A673 (cell line): ENCODE measurements at regions not wholly inside any gene's neighbourhood (a gene's known extent, or its start where the extent isn't known, plus 50 kb on each side); places are given as distances from the start of the nearest gene placed in this dataset.

ENCODE experiments used
- BruUV-seq: library from RNA; stranded (reverse); fragments of 400-500 nt; replicated peaks from 2 replicates; lab custom pipeline; 2021; lab: Mats Ljungman, UMichigan
- CTCF ChIA-PET: fragments of 300-600 bp; sonication (Branson Sonifier 250); formaldehyde crosslinking; loops from one replicate; lab custom pipeline; 2022; ENCODE audit warnings: antibody characterized with exemption; lab: Charles Lee
- POLR2A ChIA-PET: fragments of 300-600 bp; sonication (Branson Sonifier 250); formaldehyde crosslinking; loops from one replicate; lab custom pipeline; 2022; ENCODE audit warnings: antibody characterized with exemption; ENCODE audit not compliant: low non-redundant PET; lab: Charles Lee
- DNase-seq: peaks from one replicate; pipeline ENCODE4 v3.0.0-alpha.2; 2015; ENCODE audit warnings: low spot score
- H3K27ac ChIP-seq: fragments of 200-600 bp; sonication (generic); 2 replicates; pipeline ENCODE4 v1.5.1; 2016; ENCODE audit warnings: mixed run types, low read depth, mild to moderate bottlenecking, mixed read lengths, antibody characterized with exemption, low read length; ENCODE audit not compliant: poor library complexity, severe bottlenecking
- H3K27me3 ChIP-seq: fragments of 200-600 bp; sonication (generic); replicated peaks from 2 replicates; pipeline ENCODE4 v1.6.1; 2017; ENCODE audit warnings: mixed run types, low read depth, mild to moderate bottlenecking, mixed read lengths, antibody characterized with exemption, low read length; ENCODE audit not compliant: insufficient read depth, poor library complexity
- H3K36me3 ChIP-seq: fragments of 200-600 bp; sonication (generic); 2 replicates; pipeline ENCODE4 v1.6.1; 2016; ENCODE audit warnings: mixed run types, mild to moderate bottlenecking, mixed read lengths, antibody characterized with exemption, low read length; ENCODE audit not compliant: insufficient read depth, poor library complexity, severe bottlenecking
- H3K4me1 ChIP-seq: fragments of 200-600 bp; sonication (generic); 2 replicates; pipeline ENCODE4 v1.6.1; 2017; ENCODE audit warnings: mixed run types, mild to moderate bottlenecking, mixed read lengths, antibody characterized with exemption, low read length; ENCODE audit not compliant: insufficient read depth, poor library complexity, severe bottlenecking
- H3K4me3 ChIP-seq: fragments of 200-600 bp; sonication (generic); 2 replicates; pipeline ENCODE4 v1.5.1; 2016; ENCODE audit warnings: low read depth, mixed run types, mild to moderate bottlenecking, mixed read lengths, low read length; ENCODE audit not compliant: poor library complexity, severe bottlenecking
- H3K9me3 ChIP-seq: fragments of 200-600 bp; sonication (generic); 2 replicates; pipeline ENCODE4 v1.6.1; 2016; ENCODE audit warnings: mixed run types, low read depth, mild to moderate bottlenecking, mixed read lengths, antibody characterized with exemption, low read length; ENCODE audit not compliant: poor library complexity, severe bottlenecking
- EZH2 ChIP-seq: fragments of 200-600 bp; sonication (generic); IDR thresholded peaks from 2 replicates; pipeline ENCODE4 v1.6.1; 2017; ENCODE audit warnings: borderline replicate concordance, low read depth, mild to moderate bottlenecking, mixed read lengths, antibody characterized with exemption, low read length; ENCODE audit not compliant: poor library complexity, severe bottlenecking
- intact Hi-C: fragments of 100-400 bp; cut with micrococcal nuclease; formaldehyde crosslinking; loops from one replicate; pipeline ENCODE4 v1.10.0; 2022; ENCODE audit not compliant: unreplicated experiment
- TF ChIP-seq, protein P1 (sequence below): fragments of 300-800, 200-600 bp; sonication (generic); conservative IDR thresholded peaks from 2 replicates; pipeline ENCODE4 v1.5.1; 2017; ENCODE audit warnings: low read depth, mild to moderate bottlenecking, antibody characterized with exemption, low read length, moderate library complexity, mixed read lengths

DNA sequence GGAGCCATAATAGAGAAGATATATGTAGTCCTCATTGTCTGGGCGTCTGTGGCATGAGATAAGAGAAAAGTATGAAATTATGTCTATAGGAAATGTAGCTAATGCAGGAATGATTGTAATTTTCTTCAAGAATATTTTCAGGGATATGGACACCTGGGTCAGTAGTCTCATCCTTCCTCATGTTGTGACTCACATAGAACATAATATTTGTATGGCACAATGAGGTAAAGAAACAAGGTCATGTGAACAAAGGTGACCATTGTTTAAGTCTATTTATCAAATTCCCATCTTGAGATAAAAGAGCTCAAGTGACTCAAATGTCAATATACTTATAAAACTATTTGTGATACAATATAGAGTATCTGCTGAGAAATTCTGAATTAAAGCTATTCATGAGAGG is 345.5 kb upstream of the ROBO1 start:
- TF ChIP-seq, protein P1, sequence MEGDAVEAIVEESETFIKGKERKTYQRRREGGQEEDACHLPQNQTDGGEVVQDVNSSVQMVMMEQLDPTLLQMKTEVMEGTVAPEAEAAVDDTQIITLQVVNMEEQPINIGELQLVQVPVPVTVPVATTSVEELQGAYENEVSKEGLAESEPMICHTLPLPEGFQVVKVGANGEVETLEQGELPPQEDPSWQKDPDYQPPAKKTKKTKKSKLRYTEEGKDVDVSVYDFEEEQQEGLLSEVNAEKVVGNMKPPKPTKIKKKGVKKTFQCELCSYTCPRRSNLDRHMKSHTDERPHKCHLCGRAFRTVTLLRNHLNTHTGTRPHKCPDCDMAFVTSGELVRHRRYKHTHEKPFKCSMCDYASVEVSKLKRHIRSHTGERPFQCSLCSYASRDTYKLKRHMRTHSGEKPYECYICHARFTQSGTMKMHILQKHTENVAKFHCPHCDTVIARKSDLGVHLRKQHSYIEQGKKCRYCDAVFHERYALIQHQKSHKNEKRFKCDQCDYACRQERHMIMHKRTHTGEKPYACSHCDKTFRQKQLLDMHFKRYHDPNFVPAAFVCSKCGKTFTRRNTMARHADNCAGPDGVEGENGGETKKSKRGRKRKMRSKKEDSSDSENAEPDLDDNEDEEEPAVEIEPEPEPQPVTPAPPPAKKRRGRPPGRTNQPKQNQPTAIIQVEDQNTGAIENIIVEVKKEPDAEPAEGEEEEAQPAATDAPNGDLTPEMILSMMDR: no peak
- TF ChIP-seq EZH2: no peak
- no peak overlapping the region for H3K4me3 ChIP-seq
- no peak for DNase-seq
- no peaks in the 10 kb centered on the region for H3K4me1 ChIP-seq
- H3K9me3 ChIP-seq: no peaks in the 10 kb centered on the region
- no peaks in the 10 kb centered on the region for H3K27me3 ChIP-seq
- POLR2A ChIA-PET: no interaction called here
- no TSS peak for BruUV-seq
- intact Hi-C loops: no loop called here
- no peak overlapping the region for H3K27ac ChIP-seq
- no peaks in the 10 kb centered on the region for H3K36me3 ChIP-seq
- CTCF ChIA-PET: no interaction called here

DNA sequence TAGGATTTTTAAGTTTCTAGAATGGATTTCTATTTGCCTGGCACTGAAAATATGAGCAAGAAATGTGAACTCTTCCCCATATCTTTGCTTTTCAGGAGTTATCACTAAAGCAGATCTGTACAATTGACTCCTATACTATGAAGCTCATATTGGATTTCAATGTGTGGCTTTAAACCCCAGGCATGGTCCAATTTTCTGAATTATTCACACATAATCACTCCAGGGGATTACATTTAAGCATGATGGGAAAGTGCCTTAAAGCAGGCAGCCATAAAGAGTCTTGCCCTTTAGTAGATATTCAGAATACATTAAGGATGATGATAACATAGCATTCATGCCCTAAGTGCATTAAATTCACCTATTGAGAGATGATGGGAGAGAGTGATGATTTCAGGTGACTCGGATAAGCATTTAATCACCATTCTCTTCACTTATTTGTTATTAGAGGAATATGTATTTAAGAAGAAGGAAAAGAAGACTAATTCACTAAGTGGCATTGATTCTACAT is 331.8 kb upstream of the ROBO1 start:
- ChIA-PET CTCF (no interaction called here), POLR2A (no interaction called here)
- Histone ChIP-seq H3K4me1 (peaks cover 19% of the 10 kb centered on the region), H3K9me3 (no peaks in the 10 kb centered on the region), H3K4me3 (no peak overlapping the region), H3K27me3 (no peaks in the 10 kb centered on the region), H3K36me3 (no peaks in the 10 kb centered on the region), H3K27ac (no peak overlapping the region)
- peak; percentile 60 for DNase-seq
- TF ChIP-seq EZH2: no peak
- TF ChIP-seq, protein P1: no peak
- intact Hi-C loops: loop anchor here (10.0 kb wide), 1 partner anchor 575 kb away; no protein-coding TSS in a partner anchor
- no TSS peak for BruUV-seq

DNA sequence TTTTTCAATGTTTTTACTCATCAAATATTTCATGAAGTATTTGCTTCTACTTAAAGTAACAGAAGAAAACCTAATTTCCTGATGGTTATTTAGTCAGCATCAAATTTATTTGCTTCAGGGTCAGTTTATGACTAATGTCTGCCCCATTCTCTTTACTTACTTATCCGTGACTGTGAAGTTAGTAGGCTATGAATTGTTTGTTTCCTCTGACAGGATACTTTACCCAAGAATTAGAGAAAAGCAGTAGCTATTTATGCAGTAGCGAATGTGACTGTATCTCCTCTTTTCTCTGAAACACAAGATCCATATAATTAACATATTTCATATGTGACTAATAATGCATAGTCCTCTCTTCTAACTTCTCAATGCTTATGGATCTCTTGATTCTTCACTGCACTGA is 329.9 kb upstream of the ROBO1 start:
- BruUV-seq: no TSS peak
- Histone ChIP-seq H3K9me3 (no peaks in the 10 kb centered on the region), H3K27me3 (no peaks in the 10 kb centered on the region), H3K4me3 (no peak overlapping the region), H3K27ac (no peak overlapping the region), H3K36me3 (no peaks in the 10 kb centered on the region), H3K4me1 (peaks cover 19% of the 10 kb centered on the region)
- peak; percentile 70 for DNase-seq
- TF ChIP-seq EZH2: no peak
- TF ChIP-seq, protein P1: no peak
- intact Hi-C loops: loop anchor here (10.0 kb wide), 1 partner anchor 573 kb away; no protein-coding TSS in a partner anchor
- CTCF ChIA-PET: no interaction called here
- POLR2A ChIA-PET: no interaction called here
